PC-9 (cell line): ENCODE measurements at regions not wholly inside any gene's neighbourhood (a gene's known extent, or its start where the extent isn't known, plus 50 kb on each side); places are given as distances from the start of the nearest gene placed in this dataset.

Source experiments
- BruUV-seq: library from RNA; stranded (reverse); fragments of 400-500 nt; replicated peaks from 2 replicates; lab custom pipeline; 2021; lab: Mats Ljungman, UMichigan
- CTCF ChIA-PET: fragments of 300-600 bp; sonication (Branson Sonifier 250); formaldehyde crosslinking; loops from one replicate; lab custom pipeline; 2022; ENCODE audit warnings: antibody characterized with exemption; lab: Charles Lee
- POLR2A ChIA-PET: fragments of 300-600 bp; sonication (Branson Sonifier 250); formaldehyde crosslinking; loops from one replicate; lab custom pipeline; 2022; ENCODE audit warnings: antibody characterized with exemption; ENCODE audit not compliant: unreplicated experiment; lab: Charles Lee
- DNase-seq, 2 experiments: peaks; one replicate each; pipeline versions ENCODE4 v3.0.0 to v3.0.0-alpha.2; 2015 to 2022; ENCODE audit warnings: mixed read lengths in 1 of 2
- H2AFZ ChIP-seq: fragments of 200-600 bp; sonication (generic); 2 replicates; pipeline ENCODE4 v1.8.1; 2017; ENCODE audit warnings: antibody characterized with exemption
- H3F3A ChIP-seq: fragments of 200-600 bp; sonication (generic); 2 replicates; pipeline ENCODE4 v1.8.1; 2017; ENCODE audit warnings: antibody characterized with exemption, mild to moderate bottlenecking, low read depth; ENCODE audit not compliant: insufficient read depth
- H3K27ac ChIP-seq: fragments of 200-600 bp; sonication (generic); 2 replicates; pipeline ENCODE4 v1.6.1; 2016; ENCODE audit warnings: mixed run types
- H3K27me3 ChIP-seq: fragments of 200-600 bp; sonication (generic); 2 replicates; pipeline ENCODE4 v1.6.1; 2016; ENCODE audit warnings: low read depth, mixed run types; ENCODE audit not compliant: insufficient read depth
- H3K36me3 ChIP-seq: fragments of 200-600 bp; sonication (generic); 2 replicates; pipeline ENCODE4 v1.6.1; 2016; ENCODE audit warnings: low read depth, mixed run types
- H3K4me1 ChIP-seq: fragments of 200-600 bp; sonication (generic); replicated peaks from 2 replicates; pipeline ENCODE4 v1.6.1; 2016; ENCODE audit warnings: mixed run types; ENCODE audit not compliant: insufficient read depth
- H3K4me2 ChIP-seq: fragments of 200-600 bp; sonication (generic); 2 replicates; pipeline ENCODE4 v1.6.1; 2017; ENCODE audit warnings: mixed run types
- H3K4me3 ChIP-seq: fragments of 200-600 bp; sonication (generic); 2 replicates; pipeline ENCODE4 v1.6.1; 2016; ENCODE audit warnings: mixed run types
- H3K79me2 ChIP-seq: fragments of 200-600 bp; sonication (generic); 2 replicates; pipeline ENCODE4 v1.6.1; 2017; ENCODE audit warnings: low read depth, mixed run types
- H3K9me2 ChIP-seq: fragments of 200-600 bp; sonication (generic); 2 replicates; pipeline ENCODE4 v1.8.1; 2017; ENCODE audit warnings: mild to moderate bottlenecking; ENCODE audit not compliant: insufficient read depth
- H3K9me3 ChIP-seq: fragments of 200-600 bp; sonication (generic); 2 replicates; pipeline ENCODE4 v1.8.1; 2016; ENCODE audit warnings: low read depth; ENCODE audit not compliant: insufficient read depth
- H4K20me1 ChIP-seq: fragments of 200-600 bp; sonication (generic); 2 replicates; pipeline ENCODE4 v1.8.1; 2017; ENCODE audit not compliant: insufficient read depth
- CTCF ChIP-seq: fragments of 200-600 bp; sonication (generic); conservative IDR thresholded peaks from 2 replicates; pipeline ENCODE4 v1.6.1; 2017; ENCODE audit warnings: mixed run types, antibody characterized with exemption, mild to moderate bottlenecking, moderate library complexity
- EZH2 ChIP-seq: fragments of 200-600 bp; sonication (generic); IDR thresholded peaks from 2 replicates; pipeline ENCODE4 v1.8.0; 2017; ENCODE audit warnings: antibody characterized with exemption, low read depth
- intact Hi-C: fragments of 100-400 bp; cut with micrococcal nuclease; formaldehyde crosslinking; loops from one replicate; pipeline ENCODE4 v1.10.0; 2022; ENCODE audit not compliant: unreplicated experiment

GRCh38 chr2:238502088-238502810 is 75.5 kb downstream of the ASB1 start:
- Histone ChIP-seq H3K4me1 (no peaks in the 10 kb centered on the region), H3K9me2 (no peaks in the 10 kb centered on the region), H3K36me3 (no peaks in the 10 kb centered on the region), H4K20me1 (peaks cover 4% of the 10 kb centered on the region; the same call in 1 of the 2 replicates), H2AFZ (no peak overlapping the region), H3K4me3 (no peak overlapping the region), H3F3A (no peaks in the 10 kb centered on the region; the same call in 1 of the 2 replicates), H3K27ac (no peak overlapping the region), H3K27me3 (peaks cover 80% of the 10 kb centered on the region), H3K9me3 (no peaks in the 10 kb centered on the region), H3K4me2 (no peak overlapping the region), H3K79me2 (no peaks in the 10 kb centered on the region)
- CTCF ChIA-PET, result no interaction called here
- POLR2A ChIA-PET, result no interaction called here
- intact Hi-C loops, result no loop called here
- no TSS peak for BruUV-seq
- TF ChIP-seq EZH2, result no peak
- no peak for TF ChIP-seq CTCF
- no peak for DNase-seq

GRCh38 chr2:238502956-238503791 is 76.4 kb downstream of the ASB1 start:
- H3K4me2 ChIP-seq, result no peak overlapping the region
- no peak for DNase-seq
- TF ChIP-seq EZH2 (no peak), CTCF (no peak)
- CTCF ChIA-PET, result no interaction called here
- no peak overlapping the region for H2AFZ ChIP-seq
- peaks cover 80% of the 10 kb centered on the region for H3K27me3 ChIP-seq
- no peaks in the 10 kb centered on the region for H3K9me2 ChIP-seq
- no TSS peak for BruUV-seq
- H3K4me3 ChIP-seq, result no peak overlapping the region
- H4K20me1 ChIP-seq, result peaks cover 4% of the 10 kb centered on the region; the same call in 1 of the 2 replicates
- H3K79me2 ChIP-seq, result no peaks in the 10 kb centered on the region
- no peak overlapping the region for H3K27ac ChIP-seq
- H3K36me3 ChIP-seq, result no peaks in the 10 kb centered on the region
- no peaks in the 10 kb centered on the region for H3K4me1 ChIP-seq
- POLR2A ChIA-PET, result no interaction called here
- H3F3A ChIP-seq, result no peaks in the 10 kb centered on the region; the same call in 1 of the 2 replicates
- intact Hi-C loops, result no loop called here
- no peaks in the 10 kb centered on the region for H3K9me3 ChIP-seq

GRCh38 chr2:238504181-238504931 is 77.6 kb downstream of the ASB1 start:
- POLR2A ChIA-PET, result no interaction called here
- no peak overlapping the region for H3K27ac ChIP-seq
- no peak overlapping the region for H3K4me3 ChIP-seq
- no peak overlapping the region for H2AFZ ChIP-seq
- no peaks in the 10 kb centered on the region for H3K4me1 ChIP-seq
- H3K9me2 ChIP-seq, result no peaks in the 10 kb centered on the region
- H4K20me1 ChIP-seq, result peaks cover 4% of the 10 kb centered on the region; the same call in 1 of the 2 replicates
- H3K27me3 ChIP-seq, result peaks cover 80% of the 10 kb centered on the region
- CTCF ChIA-PET, result interaction anchor here (0.6 kb wide), 1 partner anchor 235 kb away, joined by 4 read pairs; no protein-coding TSS in a partner anchor
- no peaks in the 10 kb centered on the region for H3K9me3 ChIP-seq
- TF ChIP-seq EZH2 (no peak), CTCF (no peak)
- no peak overlapping the region for H3K4me2 ChIP-seq
- DNase-seq, result no peak
- no peaks in the 10 kb centered on the region for H3K79me2 ChIP-seq
- intact Hi-C loops, result no loop called here
- no peaks in the 10 kb centered on the region; the same call in 1 of the 2 replicates for H3F3A ChIP-seq
- no TSS peak for BruUV-seq
- H3K36me3 ChIP-seq, result no peaks in the 10 kb centered on the region
